ENCODE measurements at regions not wholly inside any gene's neighbourhood (a gene's known extent, or its start where the extent isn't known, plus 50 kb on each side); places are given as distances from the start of the nearest gene placed in this dataset.

GRCh38 chr6:137967689-137968454 lies 100.8 kb downstream of the TNFAIP3 start:
- no peak for DNase-seq (ENCODE audit: low read depth)
- H3K4me3 ChIP-seq (ENCODE audit: low read depth, low read length) = no peak overlapping the region

GRCh38 chr6:137968455-137968804 lies 101.4 kb downstream of the TNFAIP3 start:
- no peak for DNase-seq (ENCODE audit: low read depth)
- no peak overlapping the region for H3K4me3 ChIP-seq (ENCODE audit: low read depth, low read length)
- TF ChIP-seq CTCF (IDR thresholded peaks at IDR 0.05; ENCODE audit: control insufficient read depth, extremely low read depth, insufficient read depth) = no peak

More at GRCh38 chr6:137967689-137968454, 100.8 kb downstream of the TNFAIP3 start:
- TF ChIP-seq CTCF (IDR thresholded peaks at IDR 0.05; ENCODE audit: control insufficient read depth, extremely low read depth, insufficient read depth) = no peak

GRCh38 chr6:137968901-137969300 lies 101.8 kb downstream of the TNFAIP3 start:
- no peak for DNase-seq (ENCODE audit: low read depth)
- TF ChIP-seq CTCF (IDR thresholded peaks at IDR 0.05; ENCODE audit: control insufficient read depth, extremely low read depth, insufficient read depth) = no peak
- no peak overlapping the region for H3K4me3 ChIP-seq (ENCODE audit: low read depth, low read length)

- no peak for TF ChIP-seq CTCF (IDR thresholded peaks at IDR 0.05; ENCODE audit: control insufficient read depth, extremely low read depth, insufficient read depth)
- no peak for DNase-seq (ENCODE audit: low read depth)
- H3K4me3 ChIP-seq (ENCODE audit: low read depth, low read length) = no peak overlapping the region
Measured at GRCh38 chr6:137969874-137970273, 102.8 kb downstream of the TNFAIP3 start.

- H3K4me3 ChIP-seq (ENCODE audit: low read depth, low read length) = no peak overlapping the region
- DNase-seq (ENCODE audit: low read depth) = no peak
- no peak for TF ChIP-seq CTCF (IDR thresholded peaks at IDR 0.05; ENCODE audit: control insufficient read depth, extremely low read depth, insufficient read depth)
Measured at GRCh38 chr6:137970368-137970767, 103.3 kb downstream of the TNFAIP3 start.

- no peak for TF ChIP-seq CTCF (IDR thresholded peaks at IDR 0.05; ENCODE audit: control insufficient read depth, extremely low read depth, insufficient read depth)
- DNase-seq (ENCODE audit: low read depth) = no peak
- H3K4me3 ChIP-seq (ENCODE audit: low read depth, low read length) = no peak overlapping the region
Measured at GRCh38 chr6:137973201-137973600, 106.1 kb downstream of the TNFAIP3 start.

Measured in LNCaP clone FGC (cell line).